Uterus (tissue), 3 donors: ENCODE measurements at regions not wholly inside any gene's neighbourhood (a gene's known extent, or its start where the extent isn't known, plus 50 kb on each side); places are given as distances from the start of the nearest gene placed in this dataset.
A peak's percentile ranks its signal among the peaks of the same experiment; 100 is the strongest.
"Not testable (repeated sequence)": the region's sequence is repeated elsewhere in the genome, so short reads cannot be mapped to it uniquely, and the experiment has no call there.

Source experiments
- DNase-seq, 2 donors: peaks; one replicate each; pipeline ENCODE4 v3.0.0-alpha.2; 2019 to 2020
- H3K27ac ChIP-seq, 2 donors: fragments of 200-600 bp; sonication (generic); 1 replicate in 1 of 2; 2 replicates in 1 of 2; pipeline ENCODE4 v1.5.1; 2016 to 2018
- H3K27me3 ChIP-seq, 2 donors: fragments of 200-600 bp; sonication (generic); one replicate each; pipeline ENCODE4 v1.5.1; 2018 to 2019; ENCODE audit warnings: control low read depth in 1 of 2
- H3K36me3 ChIP-seq, 2 donors: fragments of 200-600 bp; sonication (generic); one replicate each; pipeline ENCODE4 v1.5.1; 2019; ENCODE audit warnings: control low read depth in 1 of 2
- H3K4me1 ChIP-seq, 2 donors: fragments of 200-600 bp; sonication (generic); one replicate each; pipeline ENCODE4 v1.5.1; 2018 to 2019; ENCODE audit warnings: control low read depth in 1 of 2
- H3K4me3 ChIP-seq, 2 donors: fragments of 200-600 bp; sonication (generic); 1 replicate in 1 of 2; 2 replicates in 1 of 2; pipeline ENCODE4 v1.5.1; 2018 to 2019; ENCODE audit warnings: mild to moderate bottlenecking in 1 of 2
- H3K9me3 ChIP-seq, 2 donors: fragments of 200-600 bp; sonication (generic); one replicate each; pipeline ENCODE4 v1.5.1; 2019; ENCODE audit warnings: control low read depth in 1 of 2
- CTCF ChIP-seq, 4 experiments: fragments of 200-600 bp in 2 of 4; fragments of 450-650 bp in 2 of 4; sonication (generic) in 2 of 4; IDR thresholded peaks; one replicate each; pipeline ENCODE4 v1.5.1; 2016 to 2019; ENCODE audit warnings: antibody characterized with exemption in 4 of 4, mild to moderate bottlenecking in 2 of 4, moderate library complexity in 1 of 4
- intact Hi-C: fragments of 100-400 bp; cut with DNase I; formaldehyde crosslinking; loops from one replicate; pipeline ENCODE4 v1.15.1; 2023; ENCODE audit warnings: low total_unique reads
- donor health status: DM: yes; HTN: yes; CAD: no.

DNA sequence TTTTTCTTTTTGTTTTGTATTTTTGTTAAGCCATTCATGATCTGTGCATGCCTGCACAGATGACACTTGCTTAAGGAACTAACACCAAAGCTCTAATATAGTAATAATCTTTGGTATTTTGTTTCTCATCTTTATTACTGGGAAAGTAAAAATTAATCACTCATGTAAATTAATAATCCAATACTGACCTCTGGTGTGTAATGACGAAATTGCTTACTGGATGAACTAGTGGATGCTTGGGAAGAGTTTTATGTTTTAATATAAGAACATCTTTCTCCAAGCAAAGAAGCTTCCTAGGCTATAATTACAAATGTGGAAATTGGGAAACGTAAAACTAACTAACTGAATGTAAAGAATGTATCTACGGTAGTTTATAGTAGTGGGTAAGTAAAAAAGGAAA lies 147.9 kb downstream of the POTEC start:
- H3K9me3 ChIP-seq, H3K27me3 ChIP-seq, intact Hi-C loops, H3K36me3 ChIP-seq, DNase-seq, H3K4me1 ChIP-seq, H3K4me3 ChIP-seq, H3K27ac ChIP-seq: not testable (repeated sequence)
- peak in 1 of 4 experiments; percentile 11 for TF ChIP-seq CTCF (IDR thresholded peaks at IDR 0.05)

DNA sequence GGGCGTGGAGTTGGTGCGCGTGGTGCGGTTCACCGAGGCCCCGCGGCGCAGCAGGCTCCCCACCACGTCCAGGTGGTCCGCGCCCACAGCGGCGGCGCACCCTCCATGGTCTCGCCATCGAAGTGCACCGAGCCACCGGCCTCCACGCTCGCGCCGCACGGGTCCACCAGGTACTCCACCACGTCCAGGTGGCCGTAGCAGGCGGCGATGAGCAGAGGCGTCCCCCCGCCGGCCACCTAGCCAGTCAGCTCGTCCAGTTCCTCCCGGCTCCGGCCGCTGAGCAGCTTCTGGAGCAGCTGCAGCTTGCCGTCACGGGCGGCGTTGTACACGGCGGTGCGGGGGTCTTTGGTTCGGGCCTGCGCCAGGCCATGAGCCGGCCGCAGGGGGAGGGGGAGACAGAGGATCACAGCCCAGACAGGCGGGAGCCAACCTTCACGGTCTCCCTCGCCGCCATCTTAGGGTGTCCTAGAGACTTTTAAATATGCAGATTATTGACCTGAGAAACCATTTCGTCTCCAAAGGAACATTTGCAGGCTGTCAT lies 149.8 kb downstream of the POTEC start:
- intact Hi-C loops, H3K27ac ChIP-seq, H3K9me3 ChIP-seq, H3K4me1 ChIP-seq, H3K36me3 ChIP-seq, H3K4me3 ChIP-seq, DNase-seq, H3K27me3 ChIP-seq: not testable (repeated sequence)

DNA sequence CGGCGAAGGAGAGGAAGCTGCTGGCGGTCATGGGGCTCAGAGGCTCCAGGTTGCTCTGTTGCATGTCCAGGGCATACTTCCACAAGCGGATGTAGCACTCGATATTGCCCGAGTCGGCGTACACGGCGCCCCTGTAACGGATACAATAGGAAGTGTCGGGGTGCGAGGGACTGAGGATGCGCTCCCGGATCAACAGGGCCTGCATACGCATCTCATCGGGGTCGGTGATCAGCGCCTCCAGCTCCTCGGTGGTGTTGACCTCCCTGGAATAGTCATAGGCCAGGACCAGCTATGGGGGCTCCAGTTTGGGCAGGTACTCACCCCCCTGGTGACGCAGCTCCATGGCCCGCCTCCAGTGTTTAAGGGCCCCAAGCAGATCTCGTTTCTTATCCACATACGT lies 150.8 kb downstream of the POTEC start:
- H3K27ac ChIP-seq, H3K4me1 ChIP-seq, H3K27me3 ChIP-seq, H3K36me3 ChIP-seq, DNase-seq, H3K9me3 ChIP-seq, intact Hi-C loops, H3K4me3 ChIP-seq: not testable (repeated sequence)

- DNase-seq, H3K36me3 ChIP-seq, H3K27me3 ChIP-seq, intact Hi-C loops, H3K9me3 ChIP-seq, H3K4me3 ChIP-seq, H3K4me1 ChIP-seq, H3K27ac ChIP-seq: not testable (repeated sequence)
Observed at GRCh38 chr18:14384961-14385360, 158.4 kb downstream of the POTEC start.

DNA sequence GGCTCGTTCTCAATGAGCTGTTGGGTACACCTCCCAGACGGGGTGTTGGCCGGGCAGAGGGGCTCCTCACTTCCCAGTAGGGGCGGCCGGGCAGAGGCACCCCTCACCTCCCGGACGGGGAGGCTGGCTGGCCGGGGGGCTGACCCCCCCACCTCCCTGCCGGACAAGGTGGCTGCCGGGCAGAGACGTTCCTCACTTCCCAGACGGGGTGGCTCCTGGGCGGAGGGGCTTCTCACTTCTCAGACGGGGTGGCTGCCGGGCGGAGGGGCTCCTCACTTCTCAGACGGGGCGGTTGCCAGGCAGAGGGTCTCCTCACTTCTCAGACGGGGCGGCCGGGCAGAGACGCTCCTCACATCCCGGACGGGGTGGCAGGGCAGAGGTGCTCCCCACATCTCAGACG lies 160.7 kb downstream of the POTEC start:
- H3K4me1 ChIP-seq, DNase-seq, H3K27me3 ChIP-seq, H3K27ac ChIP-seq, H3K9me3 ChIP-seq, intact Hi-C loops, H3K36me3 ChIP-seq, H3K4me3 ChIP-seq: not testable (repeated sequence)

- H3K9me3 ChIP-seq, H3K4me1 ChIP-seq, H3K27me3 ChIP-seq, H3K36me3 ChIP-seq, DNase-seq, H3K4me3 ChIP-seq, H3K27ac ChIP-seq, intact Hi-C loops: not testable (repeated sequence)
Observed at GRCh38 chr18:14379489-14379888, 163.9 kb downstream of the POTEC start.

GRCh38 chr18:14378376-14378775 lies 165.0 kb downstream of the POTEC start:
- DNase-seq, H3K27me3 ChIP-seq, H3K36me3 ChIP-seq, H3K27ac ChIP-seq, intact Hi-C loops, H3K9me3 ChIP-seq, H3K4me1 ChIP-seq, H3K4me3 ChIP-seq: not testable (repeated sequence)

- H3K36me3 ChIP-seq, H3K27me3 ChIP-seq, H3K27ac ChIP-seq, DNase-seq, intact Hi-C loops, H3K9me3 ChIP-seq, H3K4me3 ChIP-seq, H3K4me1 ChIP-seq: not testable (repeated sequence)
Observed at GRCh38 chr18:14361346-14361745, 182.1 kb downstream of the POTEC start.

- H3K36me3 ChIP-seq, H3K27ac ChIP-seq, H3K27me3 ChIP-seq, H3K4me1 ChIP-seq, intact Hi-C loops, H3K9me3 ChIP-seq, DNase-seq, H3K4me3 ChIP-seq: not testable (repeated sequence)
Observed at GRCh38 chr18:14357553-14358297, 185.7 kb downstream of the POTEC start.

GRCh38 chr18:14342170-14342569 lies 201.2 kb downstream of the POTEC start:
- H3K27me3 ChIP-seq, H3K4me3 ChIP-seq, DNase-seq, H3K4me1 ChIP-seq, intact Hi-C loops, H3K36me3 ChIP-seq, H3K27ac ChIP-seq, H3K9me3 ChIP-seq: not testable (repeated sequence)

- H3K4me1 ChIP-seq, H3K36me3 ChIP-seq, H3K9me3 ChIP-seq, H3K4me3 ChIP-seq, DNase-seq, H3K27ac ChIP-seq, intact Hi-C loops, H3K27me3 ChIP-seq: not testable (repeated sequence)
Observed at GRCh38 chr18:14336017-14336416, 203.8 kb upstream of the ZNF519 start.

DNA sequence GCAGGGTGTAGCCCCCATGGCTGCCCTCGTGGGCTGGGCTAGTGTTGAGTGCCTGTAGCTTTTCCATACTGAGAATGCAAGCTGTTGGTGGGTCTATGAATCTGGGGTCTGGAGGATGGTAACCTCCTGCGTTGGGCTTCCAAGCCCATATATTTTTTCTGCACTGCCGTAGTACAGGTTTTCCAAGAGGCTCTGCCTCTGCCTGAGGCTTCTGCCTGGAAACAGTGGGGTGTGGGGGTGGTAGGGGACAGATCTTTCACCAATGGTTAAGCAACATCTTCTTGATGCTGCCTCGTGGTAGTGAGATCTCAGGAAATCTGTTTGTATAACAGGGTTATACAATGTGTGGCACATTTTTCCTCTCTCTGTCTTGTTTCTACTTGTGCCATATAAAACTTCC lies 189.0 kb upstream of the ZNF519 start:
- H3K27me3 ChIP-seq, H3K9me3 ChIP-seq, H3K27ac ChIP-seq, H3K4me3 ChIP-seq, H3K4me1 ChIP-seq, H3K36me3 ChIP-seq, DNase-seq, intact Hi-C loops: not testable (repeated sequence)

DNA sequence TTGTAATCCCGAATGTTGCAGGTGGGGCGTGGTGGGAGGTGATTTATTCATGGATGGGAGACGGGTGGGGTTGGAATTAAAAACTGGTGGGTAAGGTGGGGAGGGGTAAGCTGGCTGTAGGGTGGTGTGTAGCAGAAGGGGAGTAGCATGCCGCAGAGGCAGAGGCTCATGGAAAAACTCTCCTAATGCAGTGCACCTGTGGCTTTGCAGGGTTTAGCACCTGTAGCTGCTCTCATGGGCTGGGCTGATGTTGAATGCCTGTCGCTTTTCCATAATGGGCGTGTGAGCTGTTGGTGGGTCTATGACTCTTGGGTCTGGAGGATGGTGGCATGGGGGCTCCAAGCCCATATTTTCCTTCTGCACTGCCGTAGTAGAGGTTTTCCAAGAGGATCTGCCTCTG lies 169.0 kb upstream of the ZNF519 start:
- H3K36me3 ChIP-seq, H3K27me3 ChIP-seq, H3K9me3 ChIP-seq, intact Hi-C loops, H3K4me1 ChIP-seq, DNase-seq, H3K27ac ChIP-seq, H3K4me3 ChIP-seq: not testable (repeated sequence)
